Skeletal muscle tissue (tissue), 3 donors: ENCODE measurements at regions not wholly inside any gene's neighbourhood (a gene's known extent, or its start where the extent isn't known, plus 50 kb on each side); places are given as distances from the start of the nearest gene placed in this dataset.

ENCODE experiments used
- H3K27ac ChIP-seq: one replicate; pipeline ENCODE4 v1.7.0; 2013; ENCODE audit warnings: mild to moderate bottlenecking, low read depth, low read length, inconsistent platforms
- H3K27me3 ChIP-seq, 3 donors: one replicate each; pipeline ENCODE4 v1.7.0; 2013; ENCODE audit warnings: low read length in 3 of 3; ENCODE audit not compliant: control insufficient read depth in 3 of 3, insufficient read depth in 3 of 3
- H3K36me3 ChIP-seq, 3 donors: one replicate each; pipeline ENCODE4 v1.7.0; 2013; ENCODE audit warnings: low read length in 3 of 3; ENCODE audit not compliant: control insufficient read depth in 3 of 3, insufficient read depth in 3 of 3
- H3K4me1 ChIP-seq, 3 donors: one replicate each; pipeline ENCODE4 v1.7.0; 2013; ENCODE audit warnings: low read length in 3 of 3, mild to moderate bottlenecking in 3 of 3; ENCODE audit not compliant: control insufficient read depth in 3 of 3, insufficient read depth in 3 of 3
- H3K4me3 ChIP-seq, 3 donors: one replicate each; pipeline ENCODE4 v1.7.0; 2013; ENCODE audit warnings: low read length in 3 of 3
- H3K9ac ChIP-seq, 3 donors: one replicate each; pipeline ENCODE4 v1.7.0; 2013; ENCODE audit warnings: low read length in 3 of 3, mild to moderate bottlenecking in 3 of 3, moderate library complexity in 2 of 3, low read depth in 1 of 3
- H3K9me3 ChIP-seq, 3 donors: one replicate each; pipeline ENCODE4 v1.7.0; 2013; ENCODE audit warnings: low read length in 3 of 3; ENCODE audit not compliant: control insufficient read depth in 3 of 3
- donor health status: Osteomylitis.

DNA sequence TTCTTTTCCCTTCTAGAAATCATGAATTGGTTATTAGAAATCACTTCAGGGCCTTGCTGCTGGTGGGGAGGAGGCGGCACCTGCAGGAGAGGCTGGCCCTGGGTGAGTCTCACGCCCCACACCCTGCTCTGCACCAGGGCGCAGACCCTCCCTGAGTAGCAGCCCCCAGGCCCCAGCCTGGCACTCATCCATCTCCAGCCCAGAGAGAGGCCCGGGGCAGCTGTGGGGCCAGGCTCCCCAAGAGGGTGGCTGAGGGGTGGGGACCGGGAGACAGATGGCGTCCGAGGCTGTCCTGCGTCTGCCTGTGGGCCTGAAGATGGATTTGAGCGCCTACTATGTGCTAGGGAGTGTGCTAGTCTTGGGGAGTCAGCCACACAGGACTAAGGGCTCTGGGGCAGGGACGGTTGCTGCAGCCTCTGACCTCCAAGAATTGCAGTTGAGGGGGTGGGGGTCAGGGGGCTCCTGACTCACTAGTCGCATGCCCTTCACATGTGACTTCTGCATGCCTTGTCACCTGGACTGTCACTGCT lies 59.6 kb upstream of the GATA5 start:
- peak overlapping the region; percentile 98 for H3K27ac ChIP-seq
- H3K27me3 ChIP-seq = peaks cover 0 to 4% (median 0%) of the 10 kb centered on the region in 3 donors
- H3K4me3 ChIP-seq = peak overlapping the region in 1 of 3 donors; percentile 22
- peaks cover 50 to 63% (median 61%) of the 10 kb centered on the region in 3 donors for H3K4me1 ChIP-seq
- no peaks in the 10 kb centered on the region for H3K36me3 ChIP-seq
- no peaks in the 10 kb centered on the region for H3K9me3 ChIP-seq
- peak overlapping the region; percentile 83 to 90 (median 89) for H3K9ac ChIP-seq

GRCh38 chr20:62535964-62536363 lies 60.2 kb upstream of the GATA5 start:
- Histone ChIP-seq H3K4me3 (peak overlapping the region in 1 of 3 donors; percentile 22), H3K9me3 (no peaks in the 10 kb centered on the region), H3K36me3 (no peaks in the 10 kb centered on the region), H3K9ac (peak overlapping the region; percentile 83 to 90 (median 89)), H3K27me3 (peaks cover 0 to 5% (median under 1%) of the 10 kb centered on the region in 3 donors), H3K27ac (peak overlapping the region; percentile 98), H3K4me1 (peaks cover 52 to 64% (median 63%) of the 10 kb centered on the region in 3 donors)

DNA sequence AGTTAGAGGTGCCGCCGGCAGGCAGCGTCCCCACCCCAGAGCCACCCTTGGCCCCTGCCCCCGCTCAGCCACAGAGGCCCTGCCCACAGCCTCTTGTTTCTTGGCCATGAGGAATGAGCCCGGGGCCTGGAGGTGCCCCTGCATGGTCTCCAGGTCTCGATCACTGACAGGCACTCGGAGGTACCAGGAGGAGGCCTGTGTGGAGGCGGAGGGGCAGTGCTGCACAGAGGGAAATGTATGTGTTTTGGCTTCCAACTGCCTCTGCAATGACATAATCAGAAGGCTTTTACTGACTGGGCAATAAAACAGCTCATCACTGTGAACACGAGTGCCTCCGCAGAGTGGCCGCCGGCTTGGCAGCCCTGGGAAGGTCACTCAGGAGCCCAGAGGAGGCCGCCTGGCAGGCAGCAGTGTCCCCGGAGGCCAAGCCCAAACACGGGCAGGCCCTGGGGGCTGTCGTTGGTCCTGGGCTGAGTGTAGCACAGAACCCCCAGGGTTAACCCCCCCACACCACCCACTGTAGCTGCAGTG lies 61.1 kb upstream of the GATA5 start:
- Histone ChIP-seq H3K9ac (peak overlapping the region; percentile 83 to 90 (median 89)), H3K27ac (peak overlapping the region; percentile 98), H3K27me3 (peaks cover 0 to 15% (median 7%) of the 10 kb centered on the region in 3 donors), H3K4me3 (peak overlapping the region in 1 of 3 donors; percentile 52), H3K4me1 (peaks cover 55 to 72% (median 69%) of the 10 kb centered on the region in 3 donors), H3K36me3 (no peaks in the 10 kb centered on the region), H3K9me3 (no peaks in the 10 kb centered on the region)

DNA sequence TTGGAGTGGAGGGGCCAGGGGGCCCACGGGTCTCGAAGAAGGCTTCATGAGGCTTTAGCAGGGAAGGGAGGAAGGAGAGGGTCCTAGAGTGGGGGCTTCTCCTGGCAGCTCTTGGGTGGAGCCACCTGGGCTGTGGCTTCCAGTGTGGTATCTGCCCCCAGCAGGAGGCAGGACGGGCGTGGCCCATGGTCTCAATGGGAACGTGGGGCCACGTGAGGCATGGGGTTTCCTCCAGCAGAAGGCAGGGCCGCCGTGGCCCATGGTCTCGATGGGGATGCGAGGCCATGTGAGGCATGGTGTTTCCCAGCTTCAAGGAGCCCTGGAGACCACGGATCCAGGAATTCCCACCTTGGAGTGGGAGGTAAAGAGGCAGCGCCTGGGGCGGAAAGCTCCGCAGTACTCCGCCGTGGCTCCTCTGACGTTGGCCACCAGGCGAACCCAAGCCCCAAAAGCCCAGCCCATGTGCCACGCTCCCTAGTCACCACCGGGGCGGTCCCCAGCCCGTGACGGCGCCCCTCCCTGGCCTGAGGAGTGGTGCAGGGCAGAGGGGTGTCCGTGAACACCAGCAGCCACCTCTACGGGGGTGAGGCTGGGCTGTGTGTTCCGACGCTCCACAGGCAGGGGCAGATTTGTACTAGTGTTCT lies 62.0 kb upstream of the GATA5 start:
- H3K9ac ChIP-seq = peak overlapping the region; percentile 83 to 90 (median 89)
- peaks cover 55 to 72% (median 68%) of the 10 kb centered on the region in 3 donors for H3K4me1 ChIP-seq
- H3K27ac ChIP-seq = peak overlapping the region; percentile 98
- peak overlapping the region in 1 of 3 donors; percentile 13 for H3K4me3 ChIP-seq
- no peaks in the 10 kb centered on the region for H3K36me3 ChIP-seq
- H3K27me3 ChIP-seq = peaks cover 0 to 15% (median 7%) of the 10 kb centered on the region in 3 donors
- H3K9me3 ChIP-seq = no peaks in the 10 kb centered on the region

- peaks cover 52 to 66% (median 63%) of the 10 kb centered on the region in 3 donors for H3K4me1 ChIP-seq
These were observed 63.6 kb upstream of the GATA5 start for GRCh38 chr20:62539198-62540045.

DNA sequence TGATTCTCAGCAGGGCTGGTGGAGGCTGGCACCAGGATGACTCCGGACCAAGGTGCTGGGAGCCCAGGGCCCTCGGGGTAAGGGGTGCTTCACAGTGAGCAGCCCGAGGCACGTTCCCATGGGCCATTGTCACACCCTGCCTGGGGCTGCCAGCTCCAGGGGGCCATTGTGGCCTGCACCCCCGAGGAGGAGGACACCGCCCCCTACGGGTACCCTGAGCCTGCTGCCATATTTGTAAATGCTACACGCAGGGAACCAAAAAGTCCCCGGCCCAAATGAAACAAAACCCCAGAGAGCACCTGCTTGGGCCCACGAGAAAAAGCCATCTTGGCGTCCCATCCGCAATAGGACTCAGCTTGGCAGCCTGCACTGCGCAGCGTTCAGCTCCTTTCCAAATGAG lies 64.7 kb upstream of the GATA5 start:
- Histone ChIP-seq H3K27me3 (peaks cover 0 to 15% (median 7%) of the 10 kb centered on the region in 3 donors), H3K27ac (peak overlapping the region; percentile 98), H3K9me3 (no peaks in the 10 kb centered on the region), H3K4me3 (no peak overlapping the region), H3K9ac (peak overlapping the region in 2 of 3 donors; percentile 38 to 79), H3K4me1 (peaks cover 43 to 57% (median 54%) of the 10 kb centered on the region in 3 donors), H3K36me3 (no peaks in the 10 kb centered on the region)

More at GRCh38 chr20:62539198-62540045, 63.6 kb upstream of the GATA5 start:
- Histone ChIP-seq H3K4me3 (no peak overlapping the region), H3K9ac (peak overlapping the region; percentile 32 to 79 (median 40)), H3K36me3 (no peaks in the 10 kb centered on the region), H3K9me3 (no peaks in the 10 kb centered on the region), H3K27me3 (peaks cover 0 to 15% (median 7%) of the 10 kb centered on the region in 3 donors), H3K27ac (peak overlapping the region; percentile 98)

DNA sequence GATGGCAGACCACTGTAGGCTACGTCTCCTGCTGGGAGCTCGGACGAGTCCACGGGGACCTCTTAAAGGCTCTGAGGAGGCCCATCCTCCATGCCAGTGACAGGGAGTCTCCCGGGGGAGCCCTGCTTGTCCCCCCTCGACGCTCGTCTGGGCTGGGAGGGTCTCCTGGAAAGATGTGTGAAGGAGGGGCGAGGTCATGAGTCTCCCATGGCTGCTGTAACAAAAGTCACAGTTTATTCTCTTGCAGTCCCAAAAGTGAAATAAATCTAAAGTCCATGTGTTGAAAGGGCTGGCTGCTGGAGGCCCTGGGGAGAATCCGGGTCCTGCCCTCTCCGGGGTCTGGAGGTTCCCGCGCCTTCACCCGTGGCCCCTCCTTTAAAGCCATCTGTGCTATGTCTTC lies 67.1 kb upstream of the GATA5 start:
- Histone ChIP-seq H3K9ac (no peak overlapping the region), H3K9me3 (no peaks in the 10 kb centered on the region), H3K36me3 (peaks cover 0 to 2% (median 0%) of the 10 kb centered on the region in 3 donors), H3K4me1 (peaks cover 22 to 38% (median 37%) of the 10 kb centered on the region in 3 donors), H3K4me3 (no peak overlapping the region), H3K27me3 (peaks cover 0 to 12% (median 7%) of the 10 kb centered on the region in 3 donors), H3K27ac (no peak overlapping the region)

DNA sequence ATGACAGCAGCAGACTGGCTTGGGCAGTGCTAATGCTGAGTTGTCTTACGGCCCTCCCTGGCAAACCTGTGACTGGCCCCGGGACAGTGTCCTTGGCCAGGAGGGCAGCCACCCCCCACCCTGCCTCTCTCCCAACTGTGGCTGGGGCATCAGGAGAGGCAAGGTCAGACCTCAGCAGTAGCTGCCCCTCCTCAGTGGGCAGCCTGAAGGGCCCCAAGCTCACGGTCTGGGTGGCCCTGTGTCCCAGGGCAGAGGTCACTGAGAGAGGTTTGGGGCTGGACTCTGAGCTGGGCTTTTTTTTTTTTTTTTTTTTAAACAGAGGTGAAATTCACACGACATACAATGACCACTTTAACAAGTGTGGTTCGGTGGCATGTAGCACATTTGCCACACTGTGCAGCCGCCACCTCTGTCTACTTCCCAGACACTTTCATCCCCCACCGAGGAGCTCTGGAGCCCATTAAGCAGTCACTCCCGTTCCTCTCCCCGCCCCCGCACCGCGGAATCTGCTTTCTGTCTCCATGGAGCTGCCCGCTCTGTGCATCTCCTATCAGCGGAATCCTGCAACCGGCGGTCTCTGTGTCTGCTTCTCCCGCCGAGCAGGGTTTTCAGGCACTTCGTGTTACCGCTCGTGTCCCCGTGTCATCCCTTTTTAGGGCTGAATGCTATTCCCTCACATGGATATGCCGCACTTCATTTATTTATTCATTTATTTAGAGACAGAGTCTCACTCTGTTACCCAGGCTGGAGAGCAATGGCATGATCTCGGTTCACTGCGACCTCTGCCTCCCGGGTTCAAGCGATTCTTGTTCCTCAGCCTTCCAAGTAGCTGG lies 67.9 kb upstream of the GATA5 start:
- peaks cover 19 to 38% (median 36%) of the 10 kb centered on the region in 3 donors for H3K4me1 ChIP-seq
- peaks cover 0 to 2% (median 0%) of the 10 kb centered on the region in 3 donors for H3K36me3 ChIP-seq
- H3K27ac ChIP-seq = no peak overlapping the region
- no peak overlapping the region for H3K4me3 ChIP-seq
- H3K9me3 ChIP-seq = no peaks in the 10 kb centered on the region
- peaks cover 0 to 13% (median 7%) of the 10 kb centered on the region in 3 donors for H3K27me3 ChIP-seq
- peak overlapping the region in 1 of 3 donors; percentile 25 for H3K9ac ChIP-seq

DNA sequence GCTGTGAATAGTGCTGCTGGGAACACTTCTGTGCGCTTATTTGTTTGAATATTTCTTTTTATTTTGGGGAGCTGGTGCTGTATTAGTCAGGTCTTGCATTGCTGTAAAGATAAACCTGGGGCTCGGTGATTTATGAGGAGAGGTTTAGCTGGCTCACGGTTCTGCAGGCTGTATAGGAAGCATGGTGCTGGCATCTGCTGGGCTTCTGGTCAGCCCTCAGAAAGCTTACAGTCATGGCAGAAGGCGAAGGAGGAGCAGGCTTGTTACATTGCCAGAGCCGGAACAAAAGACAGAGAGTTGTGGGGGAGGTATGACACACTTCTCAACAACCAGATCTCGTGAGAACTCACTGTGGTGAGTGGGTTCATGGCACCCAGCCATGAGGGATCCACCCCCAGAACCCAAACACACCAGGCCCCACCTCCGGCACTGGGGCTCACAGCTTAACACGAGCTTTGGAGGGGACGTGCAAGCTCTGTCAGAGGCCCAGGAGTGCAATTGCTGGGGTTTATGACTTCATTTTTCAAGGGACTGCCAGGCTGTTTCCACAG lies 68.8 kb upstream of the GATA5 start:
- Histone ChIP-seq H3K9me3 (no peaks in the 10 kb centered on the region), H3K4me3 (no peak overlapping the region), H3K9ac (no peak overlapping the region), H3K27me3 (peaks cover 0 to 18% (median 7%) of the 10 kb centered on the region in 3 donors), H3K36me3 (peaks cover 0 to 2% (median 0%) of the 10 kb centered on the region in 3 donors), H3K27ac (no peak overlapping the region), H3K4me1 (peaks cover 22 to 45% (median 39%) of the 10 kb centered on the region in 3 donors)
